Stimulated activated CD4-positive, alpha-beta T cell treated with anti-CD3 and anti-CD28 coated beads, Interleukin-2, amount 100 ng/mL, for 4 hours (primary cell): ENCODE measurements at regions not wholly inside any gene's neighbourhood (a gene's known extent, or its start where the extent isn't known, plus 50 kb on each side); places are given as distances from the start of the nearest gene placed in this dataset.

Experiments used
- DNase-seq: peaks from one replicate; pipeline ENCODE4 v3.0.0-alpha.2; 2020; ENCODE audit warnings: low read depth

- no peak for DNase-seq
These were observed 362.7 kb upstream of the B3GALT2 start for GRCh38 chr1:193549081-193549480.

- DNase-seq = no peak
These were observed 358.8 kb upstream of the B3GALT2 start for GRCh38 chr1:193545171-193545570.

GRCh38 chr1:193543259-193543658 lies 356.8 kb upstream of the B3GALT2 start:
- no peak for DNase-seq

GRCh38 chr1:193542690-193543089 lies 356.3 kb upstream of the B3GALT2 start:
- DNase-seq = no peak

GRCh38 chr1:193540511-193540910 lies 354.1 kb upstream of the B3GALT2 start:
- DNase-seq = no peak

GRCh38 chr1:193539731-193540459 lies 353.5 kb upstream of the B3GALT2 start:
- DNase-seq = no peak

- no peak for DNase-seq
These were observed 352.3 kb upstream of the B3GALT2 start for GRCh38 chr1:193538680-193539079.

- DNase-seq = no peak
These were observed 351.6 kb upstream of the B3GALT2 start for GRCh38 chr1:193538003-193538354.

- DNase-seq = peak; percentile 68
These were observed 351.0 kb upstream of the B3GALT2 start for GRCh38 chr1:193537266-193538002.

GRCh38 chr1:193533853-193534252 lies 347.4 kb upstream of the B3GALT2 start:
- DNase-seq = no peak

GRCh38 chr1:193525917-193526710 lies 339.7 kb upstream of the B3GALT2 start:
- DNase-seq = no peak

GRCh38 chr1:193525411-193525810 lies 339.0 kb upstream of the B3GALT2 start:
- DNase-seq = no peak

- DNase-seq = no peak
These were observed 338.2 kb upstream of the B3GALT2 start for GRCh38 chr1:193524616-193525015.

GRCh38 chr1:193524021-193524420 lies 337.6 kb upstream of the B3GALT2 start:
- DNase-seq = no peak

GRCh38 chr1:193520472-193520871 lies 334.1 kb upstream of the B3GALT2 start:
- no peak for DNase-seq

- DNase-seq = no peak
These were observed 333.5 kb upstream of the B3GALT2 start for GRCh38 chr1:193519922-193520321.

- no peak for DNase-seq
These were observed 330.5 kb upstream of the B3GALT2 start for GRCh38 chr1:193516755-193517388.

GRCh38 chr1:193514397-193514796 lies 328.0 kb upstream of the B3GALT2 start:
- DNase-seq = no peak

GRCh38 chr1:193513032-193513431 lies 326.6 kb upstream of the B3GALT2 start:
- no peak for DNase-seq

GRCh38 chr1:193504920-193505319 lies 318.5 kb upstream of the B3GALT2 start:
- no peak for DNase-seq

- DNase-seq = no peak
These were observed 311.8 kb upstream of the B3GALT2 start for GRCh38 chr1:193498088-193498655.

GRCh38 chr1:193494368-193494767 lies 308.0 kb upstream of the B3GALT2 start:
- no peak for DNase-seq
